ENCODE measurements at regions not wholly inside any gene's neighbourhood (a gene's known extent, or its start where the extent isn't known, plus 50 kb on each side); places are given as distances from the start of the nearest gene placed in this dataset.

DNA sequence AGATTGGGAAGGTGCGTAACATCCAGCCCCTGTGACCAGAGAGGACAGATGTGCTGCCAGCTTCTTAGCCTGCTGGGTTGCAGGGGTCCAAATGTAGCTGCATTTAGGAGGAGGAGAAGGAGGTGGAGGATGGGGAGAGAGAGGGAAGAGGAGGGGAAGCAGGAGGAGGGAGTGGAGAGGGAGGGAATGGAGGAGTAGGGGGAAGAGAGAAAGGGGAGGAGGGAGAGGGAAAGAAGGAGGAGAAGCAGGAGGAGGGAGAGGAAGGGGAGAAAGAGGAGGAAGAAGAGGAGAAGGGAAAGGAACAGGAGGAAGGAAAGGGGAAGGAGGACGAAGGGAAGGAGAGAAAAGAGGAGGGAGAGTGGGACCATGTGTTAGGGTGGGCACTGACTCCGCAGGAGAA lies 108.6 kb downstream of the ABCC12 start:
- TF ChIP-seq, protein P1, sequence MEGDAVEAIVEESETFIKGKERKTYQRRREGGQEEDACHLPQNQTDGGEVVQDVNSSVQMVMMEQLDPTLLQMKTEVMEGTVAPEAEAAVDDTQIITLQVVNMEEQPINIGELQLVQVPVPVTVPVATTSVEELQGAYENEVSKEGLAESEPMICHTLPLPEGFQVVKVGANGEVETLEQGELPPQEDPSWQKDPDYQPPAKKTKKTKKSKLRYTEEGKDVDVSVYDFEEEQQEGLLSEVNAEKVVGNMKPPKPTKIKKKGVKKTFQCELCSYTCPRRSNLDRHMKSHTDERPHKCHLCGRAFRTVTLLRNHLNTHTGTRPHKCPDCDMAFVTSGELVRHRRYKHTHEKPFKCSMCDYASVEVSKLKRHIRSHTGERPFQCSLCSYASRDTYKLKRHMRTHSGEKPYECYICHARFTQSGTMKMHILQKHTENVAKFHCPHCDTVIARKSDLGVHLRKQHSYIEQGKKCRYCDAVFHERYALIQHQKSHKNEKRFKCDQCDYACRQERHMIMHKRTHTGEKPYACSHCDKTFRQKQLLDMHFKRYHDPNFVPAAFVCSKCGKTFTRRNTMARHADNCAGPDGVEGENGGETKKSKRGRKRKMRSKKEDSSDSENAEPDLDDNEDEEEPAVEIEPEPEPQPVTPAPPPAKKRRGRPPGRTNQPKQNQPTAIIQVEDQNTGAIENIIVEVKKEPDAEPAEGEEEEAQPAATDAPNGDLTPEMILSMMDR (IDR thresholded peaks at IDR 0.05 in 4 of 5, conservative IDR thresholded peaks at IDR 0.05 in 1 of 5): no peak
- no peak for TF ChIP-seq POLR2A (IDR thresholded peaks at IDR 0.05)

All from gastrocnemius medialis (tissue), 4 donors.